ENCODE measurements at regions not wholly inside any gene's neighbourhood (a gene's known extent, or its start where the extent isn't known, plus 50 kb on each side); places are given as distances from the start of the nearest gene placed in this dataset.
"Not testable (repeated sequence)": the region's sequence is repeated elsewhere in the genome, so short reads cannot be mapped to it uniquely, and the experiment has no call there.

DNA sequence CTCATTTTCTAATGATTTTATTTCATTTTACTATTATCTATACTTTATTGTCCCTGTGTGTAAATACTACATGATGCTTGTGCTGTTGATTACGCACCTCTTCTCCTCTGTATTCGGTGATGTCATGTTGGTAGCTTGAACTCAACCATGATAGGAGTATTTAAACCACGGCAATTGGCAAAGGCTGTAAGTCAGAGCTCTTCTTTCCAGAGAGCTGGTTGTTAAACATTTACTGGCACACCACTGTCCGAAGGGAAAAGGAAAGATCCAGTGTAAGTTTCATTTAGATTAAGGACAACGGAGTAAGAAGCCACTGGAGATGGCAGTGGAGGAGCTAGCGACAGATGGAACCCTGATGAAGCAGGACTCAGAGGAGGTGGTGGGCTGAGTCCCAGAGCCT is 93.4 kb upstream of the KCNE2 start:
- in situ Hi-C loops (cut with MboI; ENCODE audit: low sequenced_read_pairs), result no loop called here

DNA sequence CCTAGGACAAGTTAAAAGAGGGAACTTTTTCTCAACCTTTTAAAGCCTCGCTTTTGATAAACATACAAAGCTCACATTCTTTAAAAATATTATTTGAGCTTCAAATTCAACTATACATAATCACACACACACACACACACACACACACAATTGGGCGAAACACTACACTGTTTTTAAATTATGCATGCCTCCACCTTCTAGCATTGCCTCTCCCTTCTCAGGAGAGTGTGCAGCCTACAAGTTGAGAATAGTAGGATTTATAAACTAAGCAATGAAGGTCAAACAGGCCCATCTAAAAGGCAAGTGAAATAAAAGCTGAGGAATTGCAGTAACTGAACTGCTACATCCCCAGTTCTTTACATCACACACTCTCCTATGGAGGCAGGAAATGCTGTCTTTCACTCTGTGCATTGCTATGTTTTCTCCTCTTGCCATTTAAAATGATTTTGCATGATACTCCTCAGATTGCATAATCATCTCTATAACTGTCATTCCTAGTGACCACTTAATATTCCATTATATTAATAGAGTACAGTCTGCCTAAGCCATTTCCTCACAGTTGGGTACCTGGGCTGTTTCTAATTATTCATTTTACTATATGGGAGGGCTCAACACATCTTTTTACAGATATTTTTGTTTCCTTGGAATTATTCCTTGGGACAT is 92.5 kb upstream of the KCNE2 start:
- in situ Hi-C loops (cut with MboI; ENCODE audit: low sequenced_read_pairs), result no loop called here

GRCh38 chr21:34272321-34272720 is 91.5 kb upstream of the KCNE2 start:
- in situ Hi-C loops (cut with MboI; ENCODE audit: low sequenced_read_pairs), result no loop called here

GRCh38 chr21:34274001-34274400 is 89.8 kb upstream of the KCNE2 start:
- in situ Hi-C loops (cut with MboI; ENCODE audit: low sequenced_read_pairs), result no loop called here

GRCh38 chr21:34276711-34277425 is 86.9 kb upstream of the KCNE2 start:
- in situ Hi-C loops (cut with MboI; ENCODE audit: low sequenced_read_pairs), result no loop called here

DNA sequence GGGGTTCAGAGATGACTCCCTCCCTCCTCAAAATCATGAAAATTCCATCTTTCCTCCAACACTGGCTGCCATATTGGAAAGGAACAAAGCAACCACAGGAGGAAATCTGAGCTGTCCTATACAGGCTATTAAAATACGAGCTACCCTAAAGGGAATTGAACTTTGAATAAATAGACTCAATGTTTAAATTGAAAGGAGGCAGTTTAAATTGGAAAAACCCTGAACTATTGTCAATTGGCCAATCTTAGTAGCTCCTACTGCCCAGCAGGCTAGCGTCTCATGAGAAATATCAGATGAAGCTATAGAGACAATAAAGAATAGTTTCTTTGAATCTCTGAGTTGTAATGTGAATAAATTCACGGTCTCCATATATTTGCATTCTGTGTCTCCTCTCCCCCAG is 85.4 kb upstream of the KCNE2 start:
- in situ Hi-C loops (cut with MboI; ENCODE audit: low sequenced_read_pairs), result no loop called here

DNA sequence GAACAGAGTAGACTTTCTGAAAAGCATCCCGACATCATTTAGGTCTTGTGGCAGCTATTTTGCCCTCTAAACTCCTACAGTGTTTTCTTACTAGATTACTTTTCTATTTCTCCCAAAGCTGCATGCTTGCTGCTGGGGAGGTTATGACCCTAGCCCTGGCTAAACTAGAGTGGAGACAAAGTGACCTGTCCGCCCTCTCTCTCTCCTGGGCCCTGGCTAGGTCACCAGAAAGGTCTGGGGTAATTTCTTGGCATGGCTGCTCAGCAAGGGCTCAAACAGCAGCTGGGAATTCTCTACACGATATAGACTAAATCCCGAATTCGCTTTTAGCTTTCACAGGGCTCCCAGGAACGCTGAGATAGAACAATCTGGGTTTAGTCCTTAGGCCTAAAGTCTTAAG is 84.5 kb upstream of the KCNE2 start:
- in situ Hi-C loops (cut with MboI; ENCODE audit: low sequenced_read_pairs), result no loop called here

DNA sequence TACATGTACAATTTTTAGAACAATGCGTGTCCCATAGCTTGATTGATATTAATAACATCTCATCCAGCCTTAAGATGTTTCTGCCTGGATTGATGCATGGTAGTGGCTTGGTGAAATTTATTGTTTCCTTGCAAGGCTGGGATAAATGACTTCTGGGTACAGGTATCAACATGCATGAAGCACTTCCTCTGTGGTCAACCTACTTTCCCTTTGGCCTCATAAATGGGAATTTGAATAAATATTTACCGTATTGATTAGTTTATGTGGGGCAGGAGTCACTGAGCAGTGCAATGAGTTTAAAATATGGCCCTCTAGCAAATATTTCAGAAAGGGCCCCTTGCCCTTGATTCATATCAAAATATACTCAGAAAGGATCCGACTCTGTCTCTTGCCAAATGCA is 83.9 kb upstream of the KCNE2 start:
- in situ Hi-C loops (cut with MboI; ENCODE audit: low sequenced_read_pairs), result no loop called here

GRCh38 chr21:34280389-34280795 is 83.4 kb upstream of the KCNE2 start:
- in situ Hi-C loops (cut with MboI; ENCODE audit: low sequenced_read_pairs), result no loop called here

DNA sequence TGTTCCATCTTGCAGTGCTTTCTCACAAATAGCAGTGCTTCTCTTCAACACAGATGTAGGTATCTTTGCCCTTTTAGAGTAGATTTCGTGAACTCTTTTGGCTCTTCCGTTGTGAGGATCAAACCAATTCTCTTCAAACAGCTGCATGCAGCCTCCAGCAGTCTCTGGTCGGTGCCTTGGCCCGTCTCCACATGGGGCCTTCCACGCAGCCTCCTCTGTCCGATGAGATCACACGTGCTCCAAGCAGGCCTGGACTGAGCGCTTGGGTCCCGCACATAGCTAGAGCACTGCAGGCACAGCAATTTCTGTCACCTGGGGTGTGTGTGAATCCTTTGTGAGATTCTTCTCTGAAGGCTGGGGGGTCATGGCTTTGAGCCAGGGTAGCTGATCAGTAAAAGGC is 82.8 kb upstream of the KCNE2 start:
- in situ Hi-C loops (cut with MboI; ENCODE audit: low sequenced_read_pairs), result no loop called here

DNA sequence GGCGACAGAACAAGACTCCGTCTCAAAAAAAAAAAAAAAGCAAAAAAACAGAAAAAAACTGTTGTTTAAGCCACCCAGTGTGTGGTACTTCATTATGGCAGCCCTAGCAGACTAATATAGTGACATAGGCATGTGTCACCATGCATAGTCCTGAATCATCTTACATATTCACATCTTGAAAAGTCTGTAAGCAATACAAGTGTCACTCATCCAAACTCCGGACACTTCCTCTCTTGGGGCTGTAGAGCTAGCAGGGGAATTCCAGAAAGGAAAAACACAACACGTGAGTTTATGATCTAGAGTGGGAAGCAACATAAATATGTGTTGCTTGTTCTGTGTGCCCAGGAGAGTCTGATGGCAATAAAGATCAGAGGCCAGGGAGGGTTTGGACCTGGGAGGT is 81.6 kb upstream of the KCNE2 start:
- in situ Hi-C loops (cut with MboI; ENCODE audit: low sequenced_read_pairs), result no loop called here

- in situ Hi-C loops (cut with MboI; ENCODE audit: low sequenced_read_pairs), result no loop called here
These were observed 79.1 kb upstream of the KCNE2 start for GRCh38 chr21:34284666-34285065.

DNA sequence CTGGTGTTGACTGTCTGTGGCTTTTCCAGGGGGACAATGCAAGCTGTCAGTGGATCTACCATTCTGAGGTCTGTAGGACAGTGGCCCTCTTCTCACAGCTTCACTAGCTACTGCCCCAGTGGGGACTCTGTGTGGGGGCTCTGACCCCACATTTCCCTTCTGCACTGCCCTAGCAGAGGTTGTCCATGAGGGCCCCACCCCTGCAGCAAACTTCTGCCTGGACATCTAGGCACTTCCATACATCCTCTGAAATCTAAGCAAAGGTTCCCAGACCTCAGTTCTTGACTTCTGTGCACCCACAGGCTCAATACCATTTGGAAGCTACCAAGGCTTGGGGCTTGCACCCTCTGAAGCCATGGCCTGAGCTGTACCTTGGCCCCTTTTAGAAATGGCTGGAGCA is 75.8 kb upstream of the KCNE2 start:
- in situ Hi-C loops (cut with MboI; ENCODE audit: low sequenced_read_pairs), result not testable (repeated sequence)

DNA sequence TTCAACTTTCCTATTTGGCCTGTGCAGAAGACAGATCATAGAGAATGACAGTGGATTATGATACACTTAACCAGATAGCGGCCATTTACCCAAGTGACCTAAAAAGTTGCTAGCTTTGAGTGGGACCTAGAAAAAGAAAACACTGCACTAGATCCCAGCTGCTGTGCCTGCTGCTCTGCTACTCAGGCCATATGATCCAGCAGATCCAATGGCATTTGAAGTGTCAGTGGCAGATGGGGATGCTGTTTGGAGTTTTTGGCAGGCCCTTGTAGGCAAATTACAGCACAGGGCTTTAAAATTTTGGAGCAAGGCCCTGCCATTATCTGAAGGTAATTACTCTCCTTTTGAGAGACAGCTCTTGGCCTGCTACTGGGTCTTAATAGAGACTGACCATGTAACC is 74.0 kb upstream of the KCNE2 start:
- in situ Hi-C loops (cut with MboI; ENCODE audit: low sequenced_read_pairs), result no loop called here

GRCh38 chr21:34296878-34297277 is 66.9 kb upstream of the KCNE2 start:
- in situ Hi-C loops (cut with MboI; ENCODE audit: low sequenced_read_pairs), result no loop called here

DNA sequence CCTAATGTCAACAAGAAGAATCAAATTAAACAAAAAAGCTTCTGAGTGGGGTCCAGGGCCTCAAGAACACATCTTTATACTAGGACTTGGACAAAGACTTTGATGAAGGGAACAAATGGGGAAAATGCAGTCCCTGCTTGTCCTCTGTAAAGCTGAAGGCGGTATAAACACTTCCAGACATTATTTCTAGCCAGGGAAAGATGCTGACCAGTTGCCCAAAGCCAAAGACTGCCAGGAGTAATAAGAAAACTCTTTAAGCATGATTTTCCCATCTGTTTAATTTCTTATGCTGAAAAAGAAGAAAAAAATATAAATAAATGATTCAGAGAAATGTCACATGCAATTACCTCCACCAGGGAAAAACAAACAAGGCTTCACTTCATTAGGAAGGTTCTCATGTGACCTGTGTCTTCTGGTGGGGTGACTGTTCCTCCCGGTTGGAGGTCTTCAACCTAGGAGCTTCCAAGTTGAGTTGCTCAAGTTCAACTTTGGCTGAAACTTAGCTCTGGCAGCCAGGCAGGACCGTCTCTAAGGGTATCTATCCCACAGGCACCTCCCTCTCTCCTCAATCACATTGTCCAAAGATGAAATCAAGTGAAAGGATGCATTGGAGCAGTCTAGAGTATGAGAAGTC is 65.2 kb upstream of the KCNE2 start:
- in situ Hi-C loops (cut with MboI; ENCODE audit: low sequenced_read_pairs), result no loop called here

GRCh38 chr21:34299168-34299539 is 64.7 kb upstream of the KCNE2 start:
- in situ Hi-C loops (cut with MboI; ENCODE audit: low sequenced_read_pairs), result no loop called here

GRCh38 chr21:34302521-34302920 is 61.3 kb upstream of the KCNE2 start:
- in situ Hi-C loops (cut with MboI; ENCODE audit: low sequenced_read_pairs), result no loop called here

- in situ Hi-C loops (cut with MboI; ENCODE audit: low sequenced_read_pairs), result no loop called here
These were observed 57.9 kb upstream of the KCNE2 start for GRCh38 chr21:34305605-34306604.

GRCh38 chr21:34307991-34308532 is 55.7 kb upstream of the KCNE2 start:
- in situ Hi-C loops (cut with MboI; ENCODE audit: low sequenced_read_pairs), result no loop called here

All from HL-60/S4 treated with phorbol 12-myristate 13-acetate at 8.2 ng/mL for 4 days and 3 days (cell line).